ENCODE measurements at regions not wholly inside any gene's neighbourhood (a gene's known extent, or its start where the extent isn't known, plus 50 kb on each side); places are given as distances from the start of the nearest gene placed in this dataset.

- DNase-seq, result no peak
Measured at GRCh38 chr4:34183926-34184325, 2060.4 kb downstream of the ARAP2 start.

DNA sequence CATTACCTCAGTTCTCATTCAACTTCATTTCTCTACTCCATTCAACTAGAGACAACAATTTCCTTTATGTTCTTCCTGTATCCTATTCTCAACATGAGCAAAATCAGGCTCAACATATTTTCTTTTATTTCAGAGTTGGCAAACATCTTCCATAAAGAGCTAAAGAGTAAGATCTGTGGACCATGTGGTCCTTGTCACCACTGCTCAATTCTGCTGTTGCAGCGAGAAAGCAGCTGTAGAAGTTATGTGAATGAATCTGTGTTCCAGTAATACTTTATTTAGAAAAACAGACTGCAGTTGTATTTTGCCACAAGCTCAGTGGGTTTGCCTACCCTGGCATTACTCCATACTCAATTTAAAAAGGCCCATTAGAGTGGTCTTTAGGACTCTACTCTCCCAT is 2057.3 kb downstream of the ARAP2 start:
- no peak for DNase-seq

DNA sequence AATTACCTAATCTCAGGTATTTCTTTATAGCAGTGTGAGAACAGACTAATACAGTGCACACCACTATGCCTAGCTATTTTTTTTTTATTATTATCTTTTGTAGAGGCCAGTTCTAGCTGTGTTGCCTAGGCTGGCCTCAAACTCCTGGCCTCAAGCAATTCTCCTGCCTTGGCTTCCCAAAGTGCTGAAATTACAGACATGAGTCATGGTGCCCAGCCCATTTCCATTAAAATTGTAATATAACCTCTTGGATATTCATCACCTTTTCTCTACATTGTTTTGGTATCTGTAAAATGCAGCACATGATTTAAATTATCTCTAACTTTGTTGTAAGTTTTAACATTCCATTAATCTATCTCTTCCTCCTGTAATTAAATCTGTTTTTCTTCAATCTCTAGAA is 2052.9 kb downstream of the ARAP2 start:
- DNase-seq, result no peak

DNA sequence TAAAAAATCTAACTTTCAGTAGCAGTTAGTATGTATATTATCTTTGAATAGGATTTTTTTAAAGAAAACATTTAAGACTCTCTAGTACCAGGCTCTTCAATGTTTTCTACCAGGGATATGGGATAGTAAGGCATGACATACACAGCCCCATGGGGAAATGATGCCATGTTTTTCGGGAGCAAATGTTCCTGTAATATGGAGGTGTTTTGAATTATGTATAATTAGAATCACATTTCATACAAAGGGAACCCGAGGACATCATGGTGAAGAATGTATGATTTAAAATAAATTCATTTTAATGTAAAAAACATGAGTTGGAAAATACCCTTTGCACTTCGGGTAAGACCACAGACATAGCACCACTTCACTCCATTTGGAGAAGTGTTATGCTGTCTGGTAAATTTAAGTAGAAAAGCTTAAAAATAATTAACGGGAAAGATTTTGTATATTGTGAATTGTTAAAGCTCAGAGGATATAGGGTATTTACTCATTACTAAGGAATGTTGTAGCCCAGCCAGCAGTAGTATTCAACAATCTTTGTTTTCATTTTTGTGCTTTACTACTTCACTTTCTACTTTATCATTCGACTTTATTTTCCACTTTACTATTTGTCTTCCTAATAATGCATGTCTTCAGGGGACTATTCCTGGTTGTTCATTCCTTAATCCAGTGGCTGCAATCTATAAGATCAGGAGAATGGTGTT is 2050.7 kb downstream of the ARAP2 start:
- DNase-seq, result no peak

- DNase-seq, result no peak
Measured at GRCh38 chr4:34194585-34194984, 2049.7 kb downstream of the ARAP2 start.

- DNase-seq, result no peak
Measured at GRCh38 chr4:34196375-34196774, 2047.9 kb downstream of the ARAP2 start.

- DNase-seq, result no peak
Measured at GRCh38 chr4:34198966-34199365, 2045.3 kb downstream of the ARAP2 start.

DNA sequence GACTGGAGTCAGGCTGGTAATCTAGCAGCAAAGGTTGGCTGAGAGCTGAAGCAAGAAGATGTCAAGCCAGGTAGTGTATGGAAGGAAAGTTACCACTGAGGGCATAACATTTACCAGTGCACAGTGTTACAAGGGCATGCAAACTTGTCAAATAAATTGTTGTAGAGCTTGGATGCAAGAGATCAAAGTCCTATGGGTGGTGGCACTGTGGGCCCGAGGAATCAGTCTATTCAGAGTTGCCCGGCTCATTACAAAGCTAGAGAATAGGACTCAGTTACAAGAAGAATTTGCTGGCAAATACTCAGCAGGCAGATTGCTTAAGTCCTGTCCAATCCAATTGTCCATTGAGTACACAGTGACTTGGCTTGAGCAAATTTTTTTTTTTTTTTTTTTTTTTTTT is 2043.8 kb downstream of the ARAP2 start:
- no peak for DNase-seq

- no peak for DNase-seq
Measured at GRCh38 chr4:34202154-34202553, 2042.2 kb downstream of the ARAP2 start.

DNA sequence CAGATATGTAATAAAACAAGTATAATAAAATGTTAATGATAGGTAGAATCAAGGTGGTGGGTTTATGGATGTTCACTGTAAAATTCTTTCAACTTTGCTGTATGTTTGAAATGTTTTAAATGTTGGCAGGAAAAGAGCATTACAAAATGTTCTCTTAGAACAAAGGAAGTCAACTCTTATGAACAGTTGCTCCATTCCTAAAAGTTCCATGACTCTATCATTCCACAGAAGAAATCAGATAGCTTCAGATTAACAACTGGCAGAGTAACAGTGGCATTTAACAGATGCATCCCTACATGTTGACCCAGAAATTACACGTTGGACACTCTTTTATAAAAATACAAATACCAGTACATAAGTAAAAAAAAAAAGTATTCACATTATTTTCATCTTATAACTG is 2023.7 kb downstream of the ARAP2 start:
- no peak for DNase-seq

DNA sequence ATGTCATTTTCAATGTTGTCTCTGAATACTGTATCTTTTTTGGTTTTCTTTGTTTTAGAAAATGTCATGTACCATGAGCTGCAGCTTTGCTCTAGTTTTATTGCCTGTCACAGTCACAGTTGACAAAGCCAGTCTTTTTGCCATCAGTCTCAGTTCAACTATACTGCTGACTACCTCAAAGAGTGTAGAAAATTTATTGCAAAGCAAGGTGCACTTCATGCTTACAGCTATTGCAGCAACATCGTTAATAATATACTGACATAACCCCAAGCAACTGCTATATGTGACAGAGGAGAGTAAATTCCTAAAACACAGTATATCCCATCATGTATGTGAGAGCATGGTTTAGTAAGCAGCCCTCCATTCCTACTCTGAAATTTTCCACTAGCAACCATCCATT is 2022.3 kb downstream of the ARAP2 start:
- DNase-seq, result no peak

DNA sequence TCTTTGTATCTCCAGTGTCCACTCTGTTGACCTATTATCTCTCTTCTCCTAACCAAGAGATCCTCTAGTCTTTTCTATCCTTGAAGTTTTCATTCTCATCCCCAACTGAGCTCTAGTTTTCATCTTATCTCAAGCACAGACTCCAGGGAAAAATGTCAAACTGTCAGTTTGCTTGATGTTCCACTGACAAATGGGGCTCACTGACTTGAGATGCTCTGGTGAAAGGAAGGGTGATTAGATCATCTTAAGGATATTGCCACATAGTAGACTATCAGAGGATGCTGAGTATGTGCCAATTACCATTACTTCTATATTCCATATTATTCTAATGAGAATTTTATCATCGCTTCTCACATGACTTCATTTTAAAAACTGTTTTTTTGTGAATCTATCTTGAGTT is 2008.2 kb downstream of the ARAP2 start:
- DNase-seq, result no peak

DNA sequence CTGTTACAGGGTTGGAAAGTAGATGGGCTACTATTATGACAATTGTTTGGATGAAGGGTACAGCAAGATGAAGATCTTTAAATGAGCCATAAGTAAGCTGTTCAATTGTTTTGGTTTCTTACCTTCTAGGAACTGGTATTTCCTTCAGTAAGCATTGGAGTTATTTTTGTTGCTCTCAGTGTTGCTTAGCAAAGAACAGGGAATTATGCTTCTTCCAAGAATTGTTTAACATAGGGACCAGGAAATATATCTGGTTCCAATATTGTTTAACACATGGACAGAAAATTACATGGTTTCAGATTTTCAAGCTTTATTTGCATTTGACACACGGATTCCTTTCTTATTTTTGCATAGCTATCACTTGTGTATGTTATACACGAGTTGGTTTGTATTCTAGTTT is 1999.0 kb downstream of the ARAP2 start:
- no peak for DNase-seq

DNA sequence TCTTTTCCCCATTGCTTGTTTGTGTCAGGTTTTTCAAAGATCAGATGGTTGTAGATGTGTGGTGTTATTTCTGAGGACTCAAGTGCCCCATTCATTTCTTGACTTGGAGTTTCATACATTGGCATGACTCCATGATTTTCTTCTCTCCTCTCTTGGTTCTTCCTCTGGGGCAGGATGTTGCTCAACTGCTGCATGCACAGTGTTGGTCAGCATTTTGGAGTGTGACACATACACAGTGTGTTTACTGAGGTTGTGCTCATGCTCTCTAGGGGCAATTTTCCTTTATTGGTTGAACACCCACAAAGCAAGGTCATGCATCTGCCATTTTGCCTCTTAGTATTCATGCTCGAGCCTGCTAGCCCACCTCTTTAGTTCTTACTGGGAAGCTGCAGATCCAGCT is 1993.8 kb downstream of the ARAP2 start:
- no peak for DNase-seq

- no peak for DNase-seq
Measured at GRCh38 chr4:34253239-34253638, 1991.1 kb downstream of the ARAP2 start.

DNA sequence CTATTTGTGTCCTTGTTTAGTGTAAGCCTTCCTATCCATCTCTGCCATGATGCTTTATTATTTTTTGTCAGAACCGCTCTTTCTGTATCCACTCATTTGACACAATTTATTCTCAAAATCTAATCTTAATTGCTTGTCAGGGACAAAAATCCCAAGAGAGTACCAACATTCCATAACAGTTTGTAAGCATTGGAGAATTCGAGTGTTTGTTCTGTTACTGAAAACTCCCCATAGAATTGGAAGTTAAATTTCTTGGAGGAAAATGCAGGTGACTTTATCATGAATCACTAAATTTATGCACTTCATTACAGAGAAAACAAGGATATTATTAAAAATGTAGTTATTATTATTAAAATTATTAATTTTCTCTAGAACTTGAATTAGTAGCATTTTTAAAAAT is 1986.1 kb downstream of the ARAP2 start:
- no peak for DNase-seq

GRCh38 chr4:34261799-34262314 is 1982.5 kb downstream of the ARAP2 start:
- DNase-seq, result no peak

- no peak for DNase-seq
Measured at GRCh38 chr4:34269613-34270012, 1974.7 kb downstream of the ARAP2 start.

DNA sequence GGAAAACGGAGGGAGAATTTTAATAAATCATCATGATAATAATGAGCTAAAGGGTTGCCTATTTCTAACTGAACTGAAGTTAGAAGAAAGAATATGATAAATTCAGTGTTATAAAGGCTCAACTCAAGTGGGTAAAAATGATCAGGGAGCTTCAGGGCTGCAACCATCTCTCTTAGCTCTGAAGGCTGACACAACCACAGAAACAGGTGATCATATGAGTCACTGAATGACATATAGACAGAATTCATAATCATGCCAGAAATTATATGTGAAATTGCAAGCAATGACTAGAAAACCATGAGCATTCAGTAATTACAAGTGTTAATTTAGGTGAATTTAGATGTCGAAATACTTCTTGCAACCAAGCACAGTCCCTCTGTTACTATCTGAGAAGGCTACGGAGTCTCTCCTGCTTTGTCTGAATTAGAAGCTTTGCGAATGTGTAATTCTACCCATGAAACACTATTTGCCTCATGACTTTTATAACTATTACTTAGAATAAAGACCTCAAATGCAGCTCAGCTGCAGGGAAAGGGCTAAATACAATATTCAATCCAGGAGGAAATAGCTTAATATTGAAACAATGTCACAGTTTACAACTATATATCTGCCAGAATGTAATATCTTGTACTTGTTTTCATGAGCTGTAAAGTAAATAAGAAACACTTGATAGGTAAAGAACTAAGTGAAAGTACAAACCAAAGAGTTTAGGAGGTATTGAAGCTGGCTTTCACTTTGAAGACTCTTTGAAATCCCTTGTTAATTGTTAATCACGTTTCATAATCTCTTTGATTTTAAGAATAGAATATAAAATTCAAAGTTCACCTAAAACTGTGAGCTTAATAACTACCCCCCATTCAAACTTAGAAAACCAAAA is 1972.6 kb downstream of the ARAP2 start:
- DNase-seq, result no peak

- DNase-seq, result no peak
Measured at GRCh38 chr4:34279011-34279410, 1965.3 kb downstream of the ARAP2 start.

GRCh38 chr4:34280131-34280530 is 1964.2 kb downstream of the ARAP2 start:
- no peak for DNase-seq

- DNase-seq, result no peak
Measured at GRCh38 chr4:34281826-34282225, 1962.5 kb downstream of the ARAP2 start.

- DNase-seq, result no peak
Measured at GRCh38 chr4:34289489-34289888, 1954.8 kb downstream of the ARAP2 start.

- no peak for DNase-seq
Measured at GRCh38 chr4:34289962-34290361, 1954.4 kb downstream of the ARAP2 start.

Measured in right forelimb (tissue), 1 donor.